ENCODE measurements at regions not wholly inside any gene's neighbourhood (a gene's known extent, or its start where the extent isn't known, plus 50 kb on each side); places are given as distances from the start of the nearest gene placed in this dataset.

- DNase-seq: no peak
Observed at GRCh38 chr17:56096026-56096810, 57.1 kb upstream of the ANKFN1 start.

DNA sequence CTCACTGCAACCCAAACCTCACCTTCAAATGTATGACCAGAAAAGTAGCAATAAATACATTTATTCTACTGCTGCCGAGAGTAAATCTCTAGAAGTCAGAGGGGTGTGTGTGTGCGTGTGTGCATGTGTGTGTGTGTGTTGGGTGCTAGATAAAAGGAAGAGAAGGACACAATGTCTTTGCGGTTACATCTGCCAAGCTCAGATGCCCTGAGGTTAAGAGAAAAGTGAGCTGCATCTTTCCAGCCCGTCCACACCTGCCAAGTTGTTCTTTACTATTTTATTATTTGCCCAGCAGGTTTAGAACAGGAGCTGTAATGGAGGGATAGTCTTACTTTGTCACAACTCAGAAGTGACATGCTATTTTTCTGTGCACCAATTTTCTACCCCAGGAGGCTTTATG, 54.5 kb upstream of the ANKFN1 start:
- DNase-seq: no peak

GRCh38 chr17:56099649-56100048, 53.6 kb upstream of the ANKFN1 start:
- DNase-seq: no peak
